ENCODE measurements at regions not wholly inside any gene's neighbourhood (a gene's known extent, or its start where the extent isn't known, plus 50 kb on each side); places are given as distances from the start of the nearest gene placed in this dataset.

DNA sequence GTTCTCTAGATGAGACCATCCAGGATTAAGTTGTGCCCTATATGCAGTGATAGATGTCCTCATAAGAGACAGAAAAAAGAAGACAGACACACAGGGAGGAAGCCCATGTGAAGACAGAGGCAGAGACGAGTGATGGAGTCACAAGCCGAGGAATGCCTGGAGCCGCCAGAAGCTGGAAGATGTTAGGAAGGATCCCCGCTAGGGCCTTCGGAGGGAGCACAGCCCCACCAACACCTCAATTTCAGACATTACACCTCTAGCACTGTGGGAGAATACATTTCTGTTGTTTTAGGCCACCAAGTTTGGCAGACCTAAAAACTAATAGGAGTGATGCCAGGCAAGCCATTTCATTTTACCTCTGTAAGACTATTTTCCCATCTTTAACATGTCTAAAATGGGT, 458.5 kb downstream of the MED13L start (continued):
- TF ChIP-seq, protein P1, sequence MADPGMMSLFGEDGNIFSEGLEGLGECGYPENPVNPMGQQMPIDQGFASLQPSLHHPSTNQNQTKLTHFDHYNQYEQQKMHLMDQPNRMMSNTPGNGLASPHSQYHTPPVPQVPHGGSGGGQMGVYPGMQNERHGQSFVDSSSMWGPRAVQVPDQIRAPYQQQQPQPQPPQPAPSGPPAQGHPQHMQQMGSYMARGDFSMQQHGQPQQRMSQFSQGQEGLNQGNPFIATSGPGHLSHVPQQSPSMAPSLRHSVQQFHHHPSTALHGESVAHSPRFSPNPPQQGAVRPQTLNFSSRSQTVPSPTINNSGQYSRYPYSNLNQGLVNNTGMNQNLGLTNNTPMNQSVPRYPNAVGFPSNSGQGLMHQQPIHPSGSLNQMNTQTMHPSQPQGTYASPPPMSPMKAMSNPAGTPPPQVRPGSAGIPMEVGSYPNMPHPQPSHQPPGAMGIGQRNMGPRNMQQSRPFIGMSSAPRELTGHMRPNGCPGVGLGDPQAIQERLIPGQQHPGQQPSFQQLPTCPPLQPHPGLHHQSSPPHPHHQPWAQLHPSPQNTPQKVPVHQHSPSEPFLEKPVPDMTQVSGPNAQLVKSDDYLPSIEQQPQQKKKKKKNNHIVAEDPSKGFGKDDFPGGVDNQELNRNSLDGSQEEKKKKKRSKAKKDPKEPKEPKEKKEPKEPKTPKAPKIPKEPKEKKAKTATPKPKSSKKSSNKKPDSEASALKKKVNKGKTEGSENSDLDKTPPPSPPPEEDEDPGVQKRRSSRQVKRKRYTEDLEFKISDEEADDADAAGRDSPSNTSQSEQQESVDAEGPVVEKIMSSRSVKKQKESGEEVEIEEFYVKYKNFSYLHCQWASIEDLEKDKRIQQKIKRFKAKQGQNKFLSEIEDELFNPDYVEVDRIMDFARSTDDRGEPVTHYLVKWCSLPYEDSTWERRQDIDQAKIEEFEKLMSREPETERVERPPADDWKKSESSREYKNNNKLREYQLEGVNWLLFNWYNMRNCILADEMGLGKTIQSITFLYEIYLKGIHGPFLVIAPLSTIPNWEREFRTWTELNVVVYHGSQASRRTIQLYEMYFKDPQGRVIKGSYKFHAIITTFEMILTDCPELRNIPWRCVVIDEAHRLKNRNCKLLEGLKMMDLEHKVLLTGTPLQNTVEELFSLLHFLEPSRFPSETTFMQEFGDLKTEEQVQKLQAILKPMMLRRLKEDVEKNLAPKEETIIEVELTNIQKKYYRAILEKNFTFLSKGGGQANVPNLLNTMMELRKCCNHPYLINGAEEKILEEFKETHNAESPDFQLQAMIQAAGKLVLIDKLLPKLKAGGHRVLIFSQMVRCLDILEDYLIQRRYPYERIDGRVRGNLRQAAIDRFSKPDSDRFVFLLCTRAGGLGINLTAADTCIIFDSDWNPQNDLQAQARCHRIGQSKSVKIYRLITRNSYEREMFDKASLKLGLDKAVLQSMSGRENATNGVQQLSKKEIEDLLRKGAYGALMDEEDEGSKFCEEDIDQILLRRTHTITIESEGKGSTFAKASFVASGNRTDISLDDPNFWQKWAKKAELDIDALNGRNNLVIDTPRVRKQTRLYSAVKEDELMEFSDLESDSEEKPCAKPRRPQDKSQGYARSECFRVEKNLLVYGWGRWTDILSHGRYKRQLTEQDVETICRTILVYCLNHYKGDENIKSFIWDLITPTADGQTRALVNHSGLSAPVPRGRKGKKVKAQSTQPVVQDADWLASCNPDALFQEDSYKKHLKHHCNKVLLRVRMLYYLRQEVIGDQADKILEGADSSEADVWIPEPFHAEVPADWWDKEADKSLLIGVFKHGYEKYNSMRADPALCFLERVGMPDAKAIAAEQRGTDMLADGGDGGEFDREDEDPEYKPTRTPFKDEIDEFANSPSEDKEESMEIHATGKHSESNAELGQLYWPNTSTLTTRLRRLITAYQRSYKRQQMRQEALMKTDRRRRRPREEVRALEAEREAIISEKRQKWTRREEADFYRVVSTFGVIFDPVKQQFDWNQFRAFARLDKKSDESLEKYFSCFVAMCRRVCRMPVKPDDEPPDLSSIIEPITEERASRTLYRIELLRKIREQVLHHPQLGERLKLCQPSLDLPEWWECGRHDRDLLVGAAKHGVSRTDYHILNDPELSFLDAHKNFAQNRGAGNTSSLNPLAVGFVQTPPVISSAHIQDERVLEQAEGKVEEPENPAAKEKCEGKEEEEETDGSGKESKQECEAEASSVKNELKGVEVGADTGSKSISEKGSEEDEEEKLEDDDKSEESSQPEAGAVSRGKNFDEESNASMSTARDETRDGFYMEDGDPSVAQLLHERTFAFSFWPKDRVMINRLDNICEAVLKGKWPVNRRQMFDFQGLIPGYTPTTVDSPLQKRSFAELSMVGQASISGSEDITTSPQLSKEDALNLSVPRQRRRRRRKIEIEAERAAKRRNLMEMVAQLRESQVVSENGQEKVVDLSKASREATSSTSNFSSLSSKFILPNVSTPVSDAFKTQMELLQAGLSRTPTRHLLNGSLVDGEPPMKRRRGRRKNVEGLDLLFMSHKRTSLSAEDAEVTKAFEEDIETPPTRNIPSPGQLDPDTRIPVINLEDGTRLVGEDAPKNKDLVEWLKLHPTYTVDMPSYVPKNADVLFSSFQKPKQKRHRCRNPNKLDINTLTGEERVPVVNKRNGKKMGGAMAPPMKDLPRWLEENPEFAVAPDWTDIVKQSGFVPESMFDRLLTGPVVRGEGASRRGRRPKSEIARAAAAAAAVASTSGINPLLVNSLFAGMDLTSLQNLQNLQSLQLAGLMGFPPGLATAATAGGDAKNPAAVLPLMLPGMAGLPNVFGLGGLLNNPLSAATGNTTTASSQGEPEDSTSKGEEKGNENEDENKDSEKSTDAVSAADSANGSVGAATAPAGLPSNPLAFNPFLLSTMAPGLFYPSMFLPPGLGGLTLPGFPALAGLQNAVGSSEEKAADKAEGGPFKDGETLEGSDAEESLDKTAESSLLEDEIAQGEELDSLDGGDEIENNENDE (IDR thresholded peaks at IDR 0.05; ENCODE audit: insufficient replicate concordance, low read length), result no peak
- TF ChIP-seq, protein P2, sequence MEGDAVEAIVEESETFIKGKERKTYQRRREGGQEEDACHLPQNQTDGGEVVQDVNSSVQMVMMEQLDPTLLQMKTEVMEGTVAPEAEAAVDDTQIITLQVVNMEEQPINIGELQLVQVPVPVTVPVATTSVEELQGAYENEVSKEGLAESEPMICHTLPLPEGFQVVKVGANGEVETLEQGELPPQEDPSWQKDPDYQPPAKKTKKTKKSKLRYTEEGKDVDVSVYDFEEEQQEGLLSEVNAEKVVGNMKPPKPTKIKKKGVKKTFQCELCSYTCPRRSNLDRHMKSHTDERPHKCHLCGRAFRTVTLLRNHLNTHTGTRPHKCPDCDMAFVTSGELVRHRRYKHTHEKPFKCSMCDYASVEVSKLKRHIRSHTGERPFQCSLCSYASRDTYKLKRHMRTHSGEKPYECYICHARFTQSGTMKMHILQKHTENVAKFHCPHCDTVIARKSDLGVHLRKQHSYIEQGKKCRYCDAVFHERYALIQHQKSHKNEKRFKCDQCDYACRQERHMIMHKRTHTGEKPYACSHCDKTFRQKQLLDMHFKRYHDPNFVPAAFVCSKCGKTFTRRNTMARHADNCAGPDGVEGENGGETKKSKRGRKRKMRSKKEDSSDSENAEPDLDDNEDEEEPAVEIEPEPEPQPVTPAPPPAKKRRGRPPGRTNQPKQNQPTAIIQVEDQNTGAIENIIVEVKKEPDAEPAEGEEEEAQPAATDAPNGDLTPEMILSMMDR (IDR thresholded peaks at IDR 0.05; ENCODE audit: control extremely low read depth in 1 of 3, insufficient read depth in 1 of 3, low read depth in 1 of 3, low read length in 3 of 3), result peak; percentile 15 to 39 (median 19); a peak in 2 of 4 replicates
- TF ChIP-seq SRF (IDR thresholded peaks at IDR 0.05; ENCODE audit: low read depth, low read length) (no peak), CEBPB (IDR thresholded peaks at IDR 0.05; ENCODE audit: low read depth, low read length) (no peak)

Measured in H1 (cell line).